ENCODE measurements at regions not wholly inside any gene's neighbourhood (a gene's known extent, or its start where the extent isn't known, plus 50 kb on each side); places are given as distances from the start of the nearest gene placed in this dataset.

- peak; percentile 83 for DNase-seq (ENCODE audit: low read depth)
Observed at GRCh38 chr12:41981758-41982157, 162.9 kb downstream of the GXYLT1 start.

- peak; percentile 55 for DNase-seq (ENCODE audit: low read depth)
Observed at GRCh38 chr12:41981013-41981412, 163.7 kb downstream of the GXYLT1 start.

DNA sequence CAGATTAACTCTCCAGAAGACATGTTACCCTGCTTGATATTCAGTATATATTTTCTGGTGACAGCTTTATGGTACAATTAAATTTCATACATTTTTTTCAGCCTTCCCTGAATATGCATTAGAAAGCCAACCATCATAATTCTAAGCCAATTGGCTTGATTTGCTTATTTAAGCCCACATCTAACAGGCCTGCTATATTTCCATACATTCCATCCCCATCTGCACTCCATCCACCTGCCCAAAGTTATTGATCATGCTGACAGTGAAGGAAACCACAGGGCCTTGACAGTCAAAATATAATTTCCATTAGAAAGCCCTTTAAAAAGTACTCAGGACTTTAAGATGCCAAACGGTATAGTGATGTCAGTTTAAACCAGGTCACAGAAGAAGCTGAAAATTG, 164.3 kb downstream of the GXYLT1 start:
- DNase-seq (ENCODE audit: low read depth): no peak

DNA sequence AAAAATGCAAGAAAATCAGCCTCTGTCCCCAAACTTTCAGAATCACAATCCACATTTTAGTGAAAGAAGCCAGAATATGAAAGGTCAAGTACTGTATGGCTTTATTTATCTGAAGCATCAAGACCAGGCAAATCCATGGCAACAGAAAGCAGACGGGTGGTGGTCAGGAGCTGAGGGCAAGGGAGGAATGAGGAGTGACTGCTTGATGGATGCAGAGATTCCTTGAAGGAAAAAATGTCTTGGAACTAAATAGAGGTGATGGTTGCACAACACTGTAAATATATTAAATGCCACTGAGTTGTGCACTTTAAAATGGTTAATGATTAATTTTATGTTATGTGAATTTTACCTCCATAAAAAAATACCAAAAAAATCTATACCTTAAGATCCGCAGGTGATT, 165.1 kb downstream of the GXYLT1 start:
- peak; percentile 81 for DNase-seq (ENCODE audit: low read depth)

DNA sequence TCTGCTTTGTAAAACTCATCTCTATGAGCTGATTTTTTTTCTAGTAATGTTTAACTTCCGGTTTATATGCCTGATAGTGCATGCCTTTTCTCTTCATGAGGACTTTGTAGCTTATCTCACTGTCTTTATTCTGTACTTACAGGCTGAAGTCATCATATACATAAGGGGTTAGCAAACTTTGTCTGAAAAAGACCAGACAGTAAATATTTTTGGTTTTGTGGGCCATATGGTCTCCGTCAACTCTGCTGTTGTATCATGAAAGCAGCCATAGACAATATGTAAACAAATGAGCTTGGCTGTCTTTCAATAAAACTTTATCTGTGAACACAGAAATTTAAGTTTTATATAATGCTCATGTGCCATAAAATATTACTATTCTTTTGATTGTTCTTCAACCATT, 172.1 kb downstream of the GXYLT1 start:
- no peak for DNase-seq (ENCODE audit: low read depth)

DNA sequence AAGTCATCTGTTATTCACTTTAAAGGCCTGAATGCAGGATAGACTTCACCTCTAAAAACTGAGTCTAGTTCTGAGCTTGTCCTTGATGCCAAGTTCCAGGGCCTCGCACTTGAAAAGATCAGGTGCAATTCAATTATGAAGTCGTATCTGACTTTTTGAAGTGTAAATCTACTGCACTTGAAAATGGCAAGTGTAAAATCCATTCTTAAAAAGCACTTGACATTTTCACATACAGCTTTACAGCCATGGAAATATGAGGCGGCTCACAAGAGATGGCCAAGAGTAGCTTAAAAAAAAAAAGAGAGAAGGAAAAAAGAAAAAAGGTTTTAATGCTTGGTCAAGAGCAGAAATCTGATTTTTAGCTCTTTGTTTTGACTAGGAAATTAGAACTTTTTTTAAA, 172.5 kb downstream of the GXYLT1 start:
- no peak for DNase-seq (ENCODE audit: low read depth)

DNA sequence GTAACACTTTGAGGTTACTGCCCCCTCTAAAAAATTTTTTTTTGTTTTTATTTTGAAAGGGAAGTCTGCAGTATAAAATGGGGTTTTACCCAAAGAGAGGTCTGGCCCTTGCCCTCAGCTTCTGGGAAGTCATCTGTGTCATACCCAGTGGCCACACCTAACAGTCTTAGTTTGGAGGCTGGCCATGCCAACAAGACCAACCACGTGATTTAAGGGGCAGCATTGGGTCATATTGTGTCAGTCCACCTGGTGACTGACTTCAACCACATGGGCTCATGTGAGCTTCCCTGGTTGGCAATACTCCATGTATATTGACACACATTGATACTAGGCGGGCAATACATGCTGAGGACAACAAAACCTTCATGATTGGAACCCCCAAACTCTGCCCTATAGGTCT, 173.9 kb downstream of the GXYLT1 start:
- DNase-seq (ENCODE audit: low read depth): peak; percentile 52

GRCh38 chr12:41968599-41968998, 176.1 kb downstream of the GXYLT1 start:
- DNase-seq (ENCODE audit: low read depth): no peak

GRCh38 chr12:41967668-41968500, 176.8 kb downstream of the GXYLT1 start:
- peak; percentile 97 for DNase-seq (ENCODE audit: low read depth)

DNA sequence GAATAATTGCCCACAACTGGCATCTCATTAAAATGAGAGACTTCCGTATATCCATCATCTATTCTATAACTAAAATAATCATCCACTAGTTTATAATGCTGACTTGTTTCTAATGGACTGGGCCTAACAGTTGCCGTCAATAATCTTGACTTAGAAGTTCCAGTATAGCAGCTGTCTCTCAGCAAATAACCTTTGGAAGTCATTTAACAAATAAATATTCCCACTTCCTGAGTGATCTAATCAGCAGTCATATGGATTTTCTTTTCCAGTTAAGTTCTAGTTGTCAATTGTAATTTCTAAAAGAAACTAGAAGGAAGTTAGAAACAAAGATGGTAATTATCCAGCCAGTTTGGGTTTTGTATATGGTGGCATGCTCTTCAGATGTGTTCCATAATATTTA, 177.8 kb downstream of the GXYLT1 start:
- no peak for DNase-seq (ENCODE audit: low read depth)

DNA sequence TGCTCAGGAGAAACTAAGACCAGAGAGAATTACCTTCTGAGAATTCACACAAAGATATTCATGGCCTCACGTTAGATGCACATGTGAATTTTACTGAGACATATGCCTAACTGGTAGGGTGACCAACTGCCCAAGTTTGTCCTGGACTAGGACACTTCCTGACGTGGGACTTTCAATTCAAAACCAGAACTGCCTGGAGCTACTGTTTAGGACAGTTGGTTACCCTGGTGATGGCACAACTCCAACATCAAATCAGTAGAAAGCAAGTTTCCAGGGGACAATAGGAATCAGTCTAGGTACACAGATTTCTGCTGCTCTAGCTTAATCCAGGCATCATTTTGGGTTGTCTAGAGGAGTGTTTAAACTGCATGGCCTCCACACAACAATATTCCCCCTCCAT, 178.7 kb downstream of the GXYLT1 start:
- DNase-seq (ENCODE audit: low read depth): peak; percentile 68

DNA sequence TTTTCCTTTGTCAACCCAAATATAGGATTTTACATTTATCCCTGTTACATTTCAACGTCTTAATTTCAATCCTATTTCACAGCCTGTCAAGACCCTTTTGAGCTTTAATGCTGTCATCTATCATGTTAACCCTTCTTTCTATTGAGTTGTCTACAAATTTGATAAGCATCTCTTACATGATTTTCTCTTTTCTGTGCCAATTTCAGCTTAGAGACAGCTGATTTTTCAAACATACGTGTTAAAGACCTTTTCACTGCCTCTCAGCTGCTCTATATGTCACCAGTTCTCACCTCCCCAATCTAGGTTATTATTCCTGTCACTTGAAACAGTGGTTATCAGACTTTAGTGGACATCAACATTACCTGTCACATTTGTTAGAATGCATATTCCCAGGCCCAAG, 181.3 kb downstream of the GXYLT1 start:
- no peak for DNase-seq (ENCODE audit: low read depth)

- DNase-seq (ENCODE audit: low read depth): no peak
Observed at GRCh38 chr12:41962171-41962572, 182.5 kb downstream of the GXYLT1 start.

DNA sequence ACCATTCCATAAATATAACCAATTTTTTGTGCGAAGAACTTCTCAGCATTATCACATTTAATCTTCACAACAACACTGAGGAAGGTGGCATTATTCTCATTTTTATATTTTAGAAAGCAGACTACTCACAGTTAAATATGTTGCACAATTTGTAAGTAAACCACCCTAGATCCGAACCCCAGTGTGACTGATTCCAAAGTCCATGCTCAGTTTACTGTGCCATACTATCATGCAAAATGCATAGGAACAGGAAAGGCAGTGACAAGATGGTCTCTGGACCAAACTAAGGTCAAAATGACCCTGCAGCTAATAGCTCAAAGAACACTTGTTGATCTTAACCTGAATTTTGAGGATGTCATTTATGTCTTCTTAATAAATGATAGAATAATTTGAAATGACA, 185.4 kb downstream of the GXYLT1 start:
- DNase-seq (ENCODE audit: low read depth): no peak

DNA sequence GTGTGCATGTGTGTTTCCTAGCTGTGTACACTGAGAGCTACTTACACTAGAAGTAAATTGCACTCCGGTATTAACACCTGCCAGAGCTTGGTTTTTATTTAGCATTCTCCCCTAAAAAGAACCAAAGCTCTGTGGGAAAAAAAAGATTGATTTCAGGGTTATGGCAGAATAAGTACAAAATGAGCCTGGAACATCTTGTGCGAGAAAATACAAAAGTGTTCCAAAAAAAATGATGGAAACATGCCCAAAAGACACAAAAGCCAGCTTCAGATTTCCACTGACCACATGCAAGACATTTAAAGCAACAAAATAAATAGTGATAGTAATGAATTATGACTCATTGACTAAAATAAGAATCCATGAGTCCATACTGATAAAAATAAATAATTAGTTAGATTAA, 188.3 kb downstream of the GXYLT1 start:
- no peak for DNase-seq (ENCODE audit: low read depth)

DNA sequence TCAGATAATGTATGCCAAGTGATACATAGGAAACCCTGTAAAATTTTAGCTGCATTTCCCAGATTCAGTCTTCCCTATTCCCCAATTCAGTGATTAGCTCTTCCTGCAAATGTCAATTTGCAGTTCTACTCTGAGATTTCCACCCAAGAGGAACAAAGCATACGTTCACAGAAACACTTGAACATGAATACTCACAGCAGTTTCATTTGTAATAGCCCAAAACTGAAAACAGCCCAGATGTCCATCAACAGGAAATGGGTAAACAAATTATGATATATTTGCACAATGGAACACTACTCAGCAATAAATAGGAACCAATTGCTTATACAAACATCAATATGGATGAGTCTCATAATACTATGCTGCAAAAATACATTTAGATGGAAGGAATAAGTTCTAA, 194.2 kb downstream of the GXYLT1 start:
- no peak for DNase-seq (ENCODE audit: low read depth)

GRCh38 chr12:41946106-41946505, 198.6 kb downstream of the GXYLT1 start:
- DNase-seq (ENCODE audit: low read depth): no peak

GRCh38 chr12:41944216-41944615, 200.5 kb downstream of the GXYLT1 start:
- no peak for DNase-seq (ENCODE audit: low read depth)

DNA sequence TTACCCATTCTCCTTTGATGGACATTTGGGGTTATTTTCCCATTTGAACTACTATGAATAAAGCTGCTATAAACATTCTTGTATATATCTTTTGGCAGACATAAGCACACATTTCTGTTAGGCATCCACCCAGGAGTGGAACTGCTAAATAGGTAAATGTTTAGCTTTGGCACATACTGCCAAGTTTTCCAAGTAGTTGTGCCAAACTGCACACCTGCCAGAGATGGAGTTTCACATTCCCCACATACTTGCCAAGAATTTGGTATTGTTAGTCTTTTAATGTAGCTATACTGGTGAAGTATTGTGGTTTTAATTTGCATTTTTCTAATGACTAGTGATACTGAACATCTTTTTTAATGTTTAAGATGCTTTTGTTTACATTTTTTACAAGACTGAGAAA, 201.0 kb downstream of the GXYLT1 start:
- DNase-seq (ENCODE audit: low read depth): peak; percentile 31

GRCh38 chr12:41942354-41942753, 202.3 kb downstream of the GXYLT1 start:
- no peak for DNase-seq (ENCODE audit: low read depth)

DNA sequence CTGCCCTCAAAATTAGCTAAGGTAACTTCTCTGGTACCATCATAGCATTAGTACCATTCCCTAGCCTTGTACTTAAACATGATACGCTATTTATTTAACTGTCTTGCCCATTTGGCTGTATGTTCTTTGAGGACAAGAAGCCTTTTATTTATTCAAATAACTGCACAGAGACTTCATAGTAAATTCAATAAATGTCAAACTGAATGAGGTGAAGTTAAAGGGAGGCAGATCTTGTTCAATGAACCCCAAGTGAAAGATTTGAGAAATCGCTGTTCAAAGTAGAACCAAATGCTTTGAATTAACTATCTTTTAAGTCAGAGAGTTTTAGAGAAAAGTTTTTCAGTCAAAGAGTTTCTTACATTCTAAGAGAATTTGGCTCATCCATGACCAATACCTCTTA, 203.6 kb downstream of the GXYLT1 start:
- DNase-seq (ENCODE audit: low read depth): no peak

- DNase-seq (ENCODE audit: low read depth): no peak
Observed at GRCh38 chr12:41940571-41940970, 204.1 kb downstream of the GXYLT1 start.

GRCh38 chr12:41936333-41936732, 208.3 kb downstream of the GXYLT1 start:
- DNase-seq (ENCODE audit: low read depth): no peak

- no peak for DNase-seq (ENCODE audit: low read depth)
Observed at GRCh38 chr12:41935911-41936310, 208.8 kb downstream of the GXYLT1 start.
